HG03571 (cell line): ENCODE measurements at regions not wholly inside any gene's neighbourhood (a gene's known extent, or its start where the extent isn't known, plus 50 kb on each side); places are given as distances from the start of the nearest gene placed in this dataset.

ENCODE experiments used
- ATAC-seq: cut with Tn5 transposase; IDR thresholded peaks from one replicate; pipeline ENCODE4 v1.9.1; 2021; ENCODE audit not compliant: unreplicated experiment

GRCh38 chr4:100811046-100811445 is 293.2 kb upstream of the EMCN start:
- ATAC-seq, result no peak

- ATAC-seq, result no peak
These were observed 291.7 kb upstream of the EMCN start for GRCh38 chr4:100809506-100809905.

- no peak for ATAC-seq
These were observed 289.2 kb upstream of the EMCN start for GRCh38 chr4:100806988-100807387.

GRCh38 chr4:100805538-100805937 is 287.7 kb upstream of the EMCN start:
- ATAC-seq, result no peak

GRCh38 chr4:100804576-100805360 is 286.9 kb upstream of the EMCN start:
- no peak for ATAC-seq

- ATAC-seq, result no peak
These were observed 285.9 kb upstream of the EMCN start for GRCh38 chr4:100803751-100804150.

- ATAC-seq, result no peak
These were observed 282.1 kb upstream of the EMCN start for GRCh38 chr4:100799761-100800539.

GRCh38 chr4:100797791-100798190 is 280.0 kb upstream of the EMCN start:
- ATAC-seq, result no peak

GRCh38 chr4:100797356-100797755 is 279.5 kb upstream of the EMCN start:
- ATAC-seq, result no peak

- ATAC-seq, result no peak
These were observed 278.5 kb upstream of the EMCN start for GRCh38 chr4:100796332-100796731.

GRCh38 chr4:100795581-100795980 is 277.8 kb upstream of the EMCN start:
- ATAC-seq, result no peak

- ATAC-seq, result no peak
These were observed 273.2 kb upstream of the EMCN start for GRCh38 chr4:100790836-100791615.

- no peak for ATAC-seq
These were observed 272.2 kb upstream of the EMCN start for GRCh38 chr4:100789991-100790390.

GRCh38 chr4:100786481-100786880 is 268.7 kb upstream of the EMCN start:
- no peak for ATAC-seq

- ATAC-seq, result no peak
These were observed 264.5 kb upstream of the EMCN start for GRCh38 chr4:100782356-100782755.

- no peak for ATAC-seq
These were observed 263.6 kb upstream of the EMCN start for GRCh38 chr4:100781435-100781834.

GRCh38 chr4:100780126-100780525 is 262.3 kb upstream of the EMCN start:
- ATAC-seq, result no peak

- ATAC-seq, result no peak
These were observed 260.6 kb upstream of the EMCN start for GRCh38 chr4:100778431-100778830.

GRCh38 chr4:100762738-100763137 is 244.9 kb upstream of the EMCN start:
- no peak for ATAC-seq

GRCh38 chr4:100754751-100755150 is 236.9 kb upstream of the EMCN start:
- ATAC-seq, result no peak

- no peak for ATAC-seq
These were observed 228.4 kb upstream of the EMCN start for GRCh38 chr4:100746141-100746739.
